LNCAP (cell line): ENCODE measurements at regions not wholly inside any gene's neighbourhood (a gene's known extent, or its start where the extent isn't known, plus 50 kb on each side); places are given as distances from the start of the nearest gene placed in this dataset.

ENCODE experiments used
- TF ChIP-seq, protein P1 (sequence below): fragments of 450-650 bp; IDR thresholded peaks from 2 replicates; pipeline ENCODE4 v1.5.1; 2017; ENCODE audit warnings: mild to moderate bottlenecking

DNA sequence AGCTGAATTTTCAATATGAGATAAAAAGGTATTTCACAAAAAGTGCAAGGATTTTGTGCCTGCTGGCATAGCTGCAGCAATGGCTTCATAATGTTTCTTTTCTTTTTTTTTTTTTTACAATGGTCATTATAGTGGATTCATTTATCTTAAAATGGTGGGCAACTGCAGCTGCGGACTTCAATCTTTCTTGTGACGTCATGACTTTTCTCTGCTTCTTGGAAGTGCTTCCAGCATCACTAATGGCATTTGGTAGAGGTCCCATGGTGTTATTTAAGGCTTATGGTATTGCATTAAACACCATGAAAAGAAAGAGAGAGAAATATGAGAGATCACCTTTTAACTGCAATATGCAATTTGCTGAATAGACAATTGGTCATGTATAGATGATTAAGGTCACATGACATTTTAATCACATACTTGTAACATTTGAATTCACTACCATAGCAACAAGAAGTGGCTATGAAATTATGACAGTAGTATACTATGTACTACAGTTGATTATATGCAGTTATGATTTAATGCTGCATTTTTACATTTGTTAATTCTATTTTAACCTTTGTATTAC, 684.0 kb upstream of the AADAT start:
- TF ChIP-seq, protein P1, sequence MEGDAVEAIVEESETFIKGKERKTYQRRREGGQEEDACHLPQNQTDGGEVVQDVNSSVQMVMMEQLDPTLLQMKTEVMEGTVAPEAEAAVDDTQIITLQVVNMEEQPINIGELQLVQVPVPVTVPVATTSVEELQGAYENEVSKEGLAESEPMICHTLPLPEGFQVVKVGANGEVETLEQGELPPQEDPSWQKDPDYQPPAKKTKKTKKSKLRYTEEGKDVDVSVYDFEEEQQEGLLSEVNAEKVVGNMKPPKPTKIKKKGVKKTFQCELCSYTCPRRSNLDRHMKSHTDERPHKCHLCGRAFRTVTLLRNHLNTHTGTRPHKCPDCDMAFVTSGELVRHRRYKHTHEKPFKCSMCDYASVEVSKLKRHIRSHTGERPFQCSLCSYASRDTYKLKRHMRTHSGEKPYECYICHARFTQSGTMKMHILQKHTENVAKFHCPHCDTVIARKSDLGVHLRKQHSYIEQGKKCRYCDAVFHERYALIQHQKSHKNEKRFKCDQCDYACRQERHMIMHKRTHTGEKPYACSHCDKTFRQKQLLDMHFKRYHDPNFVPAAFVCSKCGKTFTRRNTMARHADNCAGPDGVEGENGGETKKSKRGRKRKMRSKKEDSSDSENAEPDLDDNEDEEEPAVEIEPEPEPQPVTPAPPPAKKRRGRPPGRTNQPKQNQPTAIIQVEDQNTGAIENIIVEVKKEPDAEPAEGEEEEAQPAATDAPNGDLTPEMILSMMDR = no peak

DNA sequence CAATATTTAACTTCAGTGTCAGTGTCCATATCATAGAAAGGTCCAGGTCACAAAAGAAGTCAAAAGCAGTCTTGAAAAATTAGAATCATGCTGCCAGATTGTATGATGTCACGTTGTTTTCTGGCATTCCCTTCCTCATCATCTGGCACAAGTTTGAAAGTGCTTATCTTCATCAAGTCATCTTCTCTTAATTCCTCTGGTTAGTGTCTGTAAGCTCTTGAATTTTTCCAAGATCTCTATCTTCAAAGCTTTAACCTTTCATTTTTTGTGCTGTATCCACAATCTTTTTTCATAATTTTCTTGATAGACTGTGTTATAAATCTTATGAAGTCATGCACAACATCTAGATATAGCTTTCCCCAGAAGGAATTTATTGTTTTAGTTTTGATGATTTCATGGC, 682.7 kb upstream of the AADAT start:
- TF ChIP-seq, protein P1 = no peak

DNA sequence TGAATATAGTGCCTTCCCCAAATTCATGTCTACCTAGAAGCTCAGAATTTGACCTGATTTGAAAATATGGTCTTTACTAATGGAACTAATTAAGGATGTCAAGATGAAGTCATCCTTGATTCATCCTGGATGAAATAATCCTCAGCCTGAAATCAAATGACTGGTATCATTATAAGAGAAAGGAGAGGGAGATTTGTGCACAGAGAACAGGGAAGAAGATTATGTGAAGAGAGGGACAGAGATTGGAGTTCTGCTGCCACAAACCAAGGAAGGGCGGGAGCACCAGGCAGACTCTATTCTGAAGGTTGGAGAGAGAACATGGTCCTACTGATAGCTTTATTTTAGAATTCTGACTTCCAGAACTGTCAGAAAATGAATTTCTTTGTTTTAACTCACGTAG, 680.9 kb upstream of the AADAT start:
- TF ChIP-seq, protein P1 = no peak

DNA sequence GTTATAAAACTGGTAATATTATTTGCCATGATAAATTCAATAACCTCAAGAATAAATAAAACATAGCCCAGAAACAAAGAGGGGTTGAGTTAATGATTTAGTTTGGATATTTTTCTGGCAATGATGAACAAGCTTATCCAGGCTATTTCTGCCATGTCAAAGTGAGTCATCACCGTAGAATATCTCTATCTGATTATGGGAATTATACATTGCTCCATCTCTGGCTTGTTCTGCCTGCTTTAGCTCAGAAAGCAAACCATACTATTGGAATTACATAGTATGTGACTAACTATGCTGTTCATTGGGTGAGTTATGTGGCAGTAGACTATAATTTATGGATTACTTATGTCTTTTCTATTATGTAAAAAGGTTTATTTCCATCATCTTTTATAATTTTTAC, 680.1 kb upstream of the AADAT start:
- TF ChIP-seq, protein P1 = no peak

- TF ChIP-seq, protein P1 = no peak
Observed at GRCh38 chr4:170758988-170759387, 669.2 kb upstream of the AADAT start.

- TF ChIP-seq, protein P1 = no peak
Observed at GRCh38 chr4:170750519-170750918, 660.8 kb upstream of the AADAT start.

DNA sequence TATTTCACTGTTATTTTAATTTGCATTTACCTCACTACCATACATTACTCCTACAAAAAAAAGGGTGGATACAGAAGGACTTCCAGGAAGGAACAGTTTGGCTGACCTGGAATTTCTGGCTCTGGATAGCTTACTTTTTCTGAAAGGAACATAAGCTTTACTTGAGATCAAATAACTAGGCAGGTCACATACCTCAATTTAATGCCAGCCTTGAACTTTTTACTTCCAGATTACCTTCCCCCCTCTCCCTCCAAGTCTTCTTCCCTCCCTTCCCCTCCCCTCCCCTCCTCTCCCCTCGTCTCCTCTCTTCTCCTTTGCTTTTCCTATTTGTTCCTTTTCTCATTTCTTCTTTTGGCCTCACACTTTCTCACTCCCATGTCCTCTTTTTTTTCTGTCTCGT, 659.2 kb upstream of the AADAT start:
- TF ChIP-seq, protein P1 = no peak

- TF ChIP-seq, protein P1 = no peak
Observed at GRCh38 chr4:170743633-170744032, 653.9 kb upstream of the AADAT start.
